GM18951 (cell line): ENCODE measurements at regions not wholly inside any gene's neighbourhood (a gene's known extent, or its start where the extent isn't known, plus 50 kb on each side); places are given as distances from the start of the nearest gene placed in this dataset.
"Not testable (repeated sequence)": the region's sequence is repeated elsewhere in the genome, so short reads cannot be mapped to it uniquely, and the experiment has no call there.

Source experiments
- POLR2A ChIP-seq: IDR thresholded peaks from 4 replicates; pipeline ENCODE4 v1.6.1; 2011; ENCODE audit warnings: mild to moderate bottlenecking; ENCODE audit not compliant: insufficient read length, insufficient read depth; ENCODE audit errors: extremely low read depth
- in situ Hi-C: fragments of 300-500 bp; cut with MboI; formaldehyde crosslinking; loops from one replicate; pipeline ENCODE4 v1.12.0; 2022; ENCODE audit warnings: low sequenced_read_pairs, mixed read lengths, inconsistent platforms; ENCODE audit not compliant: unreplicated experiment

DNA sequence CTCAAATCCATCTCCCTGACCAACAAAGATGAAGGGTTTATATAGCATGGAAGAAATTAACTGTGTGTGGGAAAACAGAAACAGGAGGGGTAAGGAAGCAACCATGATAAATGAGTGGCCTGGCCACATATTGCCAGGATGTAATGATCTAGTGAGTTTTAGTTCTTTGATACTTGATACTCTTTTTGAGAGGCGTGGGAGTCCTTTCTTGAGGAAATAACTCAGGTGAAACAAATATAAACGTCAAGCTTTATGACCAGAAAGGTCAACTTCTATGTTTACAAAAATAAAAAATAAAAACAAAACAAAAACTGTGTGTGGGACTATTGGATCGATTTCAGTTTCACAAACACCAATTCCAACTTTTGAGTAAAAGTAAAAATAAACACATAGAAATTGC, 860.8 kb upstream of the B3GALT2 start:
- no peak for TF ChIP-seq POLR2A
- in situ Hi-C loops, result no loop called here

DNA sequence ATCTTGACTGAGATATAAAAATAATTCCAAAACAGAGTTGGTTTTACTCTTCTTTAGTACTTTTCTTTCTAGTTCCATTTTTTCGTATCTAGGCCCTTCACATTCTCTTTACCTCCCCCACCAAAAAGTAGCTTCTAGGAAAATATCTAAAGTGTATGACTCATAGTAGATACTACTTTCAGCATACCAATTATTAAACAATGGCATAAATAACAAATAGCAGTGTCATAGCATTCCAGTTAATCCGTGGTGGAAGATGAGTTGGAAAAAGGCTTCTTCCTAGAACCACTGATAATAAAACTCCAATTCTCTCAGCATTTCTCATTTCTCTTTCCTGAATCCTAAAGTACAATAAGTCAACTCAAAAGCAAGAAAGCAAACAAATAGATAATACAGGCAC, 859.0 kb upstream of the B3GALT2 start:
- in situ Hi-C loops, result no loop called here
- no peak for TF ChIP-seq POLR2A

DNA sequence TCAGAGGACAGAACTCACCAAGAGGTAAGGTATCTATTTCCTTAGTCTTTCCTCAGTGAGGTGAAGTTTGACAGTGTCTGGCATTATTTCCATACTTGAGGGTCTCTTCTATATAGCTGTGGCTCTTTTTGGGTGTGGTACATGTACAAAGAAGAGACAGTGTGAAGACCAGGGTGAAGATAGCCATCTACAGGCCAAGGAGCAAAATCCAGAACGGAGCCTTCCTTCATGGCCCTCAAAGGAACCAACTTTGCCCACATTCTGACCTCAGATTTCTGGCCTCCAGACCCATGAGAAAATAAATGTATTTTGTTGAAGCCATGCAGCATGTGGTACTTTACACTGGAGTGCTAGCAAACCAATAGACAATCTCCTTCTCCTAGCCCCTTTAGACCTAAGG, 858.5 kb upstream of the B3GALT2 start:
- in situ Hi-C loops, result no loop called here
- TF ChIP-seq POLR2A, result no peak

DNA sequence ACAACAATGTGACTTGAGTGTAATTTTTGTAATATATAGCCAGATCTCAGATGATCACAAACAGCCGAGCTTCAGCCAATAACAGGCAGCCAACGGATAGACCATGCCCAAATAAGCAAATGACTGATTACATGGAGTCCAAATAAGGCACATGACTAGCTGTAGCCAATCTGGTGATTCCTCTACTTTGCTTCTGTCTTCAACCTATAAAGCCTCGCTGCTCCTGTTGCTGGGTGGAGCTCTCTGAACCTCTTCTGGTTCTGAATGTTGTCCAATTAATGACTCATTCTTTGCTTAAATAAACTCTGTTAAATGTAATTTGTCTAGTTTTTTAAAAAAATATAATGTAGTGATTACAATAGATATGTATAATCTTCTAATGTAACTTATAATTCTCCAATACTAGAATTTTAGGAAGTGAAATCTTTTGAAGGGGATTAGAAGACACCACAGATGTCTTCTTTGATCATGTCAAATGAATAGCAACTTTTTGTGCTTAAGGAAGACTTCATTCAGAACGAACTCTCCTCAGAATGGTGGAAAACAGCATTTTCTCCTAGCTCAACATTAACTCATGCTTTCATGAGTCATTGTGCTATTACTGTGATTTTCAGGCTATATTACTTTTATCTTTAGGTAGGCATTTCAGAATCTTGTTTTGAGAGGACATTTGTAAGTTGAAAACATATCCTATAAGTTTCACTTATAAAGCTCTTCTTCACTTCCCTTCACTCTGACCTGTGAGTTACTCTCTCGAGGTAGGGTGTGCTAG, 857.8 kb upstream of the B3GALT2 start:
- no peak for TF ChIP-seq POLR2A
- in situ Hi-C loops, result no loop called here

DNA sequence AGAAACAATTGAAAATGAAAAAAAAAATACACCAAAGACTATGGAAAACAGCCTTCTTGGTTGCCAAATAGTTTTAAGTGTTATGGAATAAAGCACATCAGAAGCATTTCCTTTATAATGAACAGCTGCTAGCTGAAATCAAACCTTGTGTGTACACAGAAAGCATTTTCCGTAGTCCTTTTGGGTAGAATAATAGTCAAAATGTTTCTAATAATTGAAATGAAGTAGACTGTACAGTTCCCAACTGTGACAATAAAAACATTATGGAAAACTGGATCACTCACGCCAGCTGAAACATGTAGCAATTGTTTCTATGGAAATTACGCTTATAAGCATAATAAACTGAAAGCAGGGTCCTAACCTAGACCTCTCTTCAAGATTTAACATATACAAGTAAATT, 856.3 kb upstream of the B3GALT2 start:
- in situ Hi-C loops, result no loop called here
- no peak for TF ChIP-seq POLR2A

DNA sequence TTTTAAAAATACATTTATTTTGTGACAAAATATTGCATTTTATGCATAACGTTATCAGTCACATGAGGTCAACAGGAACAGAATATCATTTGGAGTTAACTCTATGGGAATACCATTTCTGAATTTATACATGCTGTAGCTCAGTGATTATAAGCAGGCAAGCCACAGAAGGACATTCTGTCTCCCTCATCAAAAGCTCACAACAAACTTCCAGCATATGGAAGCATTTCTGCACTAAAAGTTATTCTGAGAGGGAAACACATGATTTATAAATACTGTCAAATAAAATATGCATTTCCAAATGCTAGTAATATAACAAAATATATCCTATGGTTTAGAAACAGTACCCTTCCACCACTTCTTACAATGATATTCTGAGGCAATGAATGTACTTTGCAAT, 854.1 kb upstream of the B3GALT2 start:
- no peak for TF ChIP-seq POLR2A
- in situ Hi-C loops, result no loop called here

DNA sequence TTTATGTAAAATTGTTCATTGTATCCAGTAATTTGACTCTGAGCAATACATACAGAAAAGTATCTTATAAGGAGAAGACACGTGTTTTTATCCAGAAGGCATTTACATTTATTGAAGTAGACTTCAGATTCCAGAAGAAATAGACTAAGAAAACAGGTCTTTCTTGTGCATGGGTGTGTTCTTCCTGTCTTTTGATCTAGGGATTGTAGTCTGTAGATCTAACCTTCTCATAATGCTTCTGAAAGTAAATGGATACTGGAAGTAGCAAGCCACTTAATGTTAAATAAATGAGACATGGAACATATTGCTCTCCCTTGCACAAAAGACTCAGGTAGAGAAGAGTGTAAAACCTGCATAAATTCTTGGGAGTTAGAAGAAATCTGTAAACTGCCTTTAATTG, 853.2 kb upstream of the B3GALT2 start:
- in situ Hi-C loops, result no loop called here
- no peak for TF ChIP-seq POLR2A

DNA sequence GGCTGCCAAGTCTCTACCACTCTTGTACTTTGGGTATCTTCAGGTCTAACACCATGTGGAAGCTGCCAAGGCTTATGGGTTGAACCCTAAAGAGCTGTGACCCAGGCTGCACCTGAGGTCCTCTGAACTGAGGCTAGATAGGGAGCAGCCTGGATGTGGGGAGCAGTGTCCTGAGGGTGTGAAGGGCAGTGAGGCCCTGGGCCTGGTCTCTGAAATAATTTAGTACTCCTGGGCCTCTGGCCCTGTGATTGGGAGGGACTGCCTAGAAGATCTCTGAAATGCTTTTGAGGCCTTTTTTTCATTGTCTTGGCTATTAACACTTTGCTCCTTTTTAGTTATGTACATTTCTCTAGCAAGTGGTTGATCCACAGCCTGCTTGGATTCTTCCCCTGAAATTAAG, 847.2 kb upstream of the B3GALT2 start:
- TF ChIP-seq POLR2A, result no peak
- in situ Hi-C loops, result no loop called here

DNA sequence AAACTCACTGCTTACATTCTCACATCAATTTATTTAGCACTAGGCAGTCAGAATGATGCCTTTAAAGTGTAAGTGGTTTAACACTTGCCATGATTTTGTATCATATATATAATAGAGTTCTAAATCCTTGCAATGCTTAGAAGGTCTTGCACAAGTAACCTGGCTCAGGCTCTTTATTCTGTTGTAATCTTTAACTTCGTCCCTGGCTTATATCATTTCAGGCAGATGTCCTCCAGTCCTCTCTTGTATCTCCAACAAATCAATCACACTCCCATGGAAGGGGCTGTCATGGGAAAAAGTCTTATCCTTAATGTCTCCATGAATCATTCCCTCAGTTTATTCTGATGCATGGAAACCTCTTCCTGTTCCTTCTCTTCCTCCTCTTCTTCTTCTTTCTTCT, 841.6 kb upstream of the B3GALT2 start:
- in situ Hi-C loops, result no loop called here
- no peak for TF ChIP-seq POLR2A

DNA sequence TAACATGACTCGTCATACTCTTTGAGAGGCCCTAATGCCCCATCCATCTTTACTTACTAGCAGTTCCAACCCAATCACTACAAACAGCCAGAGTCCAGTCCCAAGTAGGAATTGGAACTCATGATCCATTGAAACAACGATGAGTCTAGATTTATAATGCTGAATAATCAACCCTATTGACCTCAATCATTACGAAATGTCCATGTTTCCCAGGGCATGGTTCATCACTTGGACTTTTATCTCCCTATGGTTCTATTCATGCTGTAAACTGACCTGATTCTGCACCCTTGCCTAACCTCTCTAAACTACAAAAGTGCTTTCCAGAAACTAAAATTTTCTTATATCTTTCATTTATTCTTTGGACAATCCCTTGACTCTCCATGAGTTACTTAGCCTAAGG, 840.0 kb upstream of the B3GALT2 start:
- in situ Hi-C loops, result no loop called here

DNA sequence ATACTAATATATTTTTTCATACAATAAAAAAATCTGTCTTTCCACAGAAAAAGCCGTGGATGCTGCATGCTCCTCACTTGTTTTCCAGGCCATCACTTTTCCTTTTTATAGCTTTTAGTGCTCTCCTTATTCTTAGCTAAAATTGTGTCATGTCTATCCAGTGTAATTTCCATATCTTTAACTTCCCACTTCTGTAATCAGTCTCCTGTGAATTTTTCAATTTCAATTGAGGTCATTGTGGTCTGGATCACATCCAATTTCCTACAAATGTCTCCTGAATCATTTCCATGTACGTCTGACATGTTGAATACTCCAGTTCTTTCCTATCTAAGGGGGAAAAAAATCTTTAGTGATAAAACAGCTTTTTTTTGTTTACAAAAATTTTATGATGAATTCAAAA, 838.2 kb upstream of the B3GALT2 start:
- TF ChIP-seq POLR2A, result no peak
- in situ Hi-C loops, result no loop called here

More for the DNA sequence above, 840.0 kb upstream of the B3GALT2 start:
- TF ChIP-seq POLR2A, result no peak

DNA sequence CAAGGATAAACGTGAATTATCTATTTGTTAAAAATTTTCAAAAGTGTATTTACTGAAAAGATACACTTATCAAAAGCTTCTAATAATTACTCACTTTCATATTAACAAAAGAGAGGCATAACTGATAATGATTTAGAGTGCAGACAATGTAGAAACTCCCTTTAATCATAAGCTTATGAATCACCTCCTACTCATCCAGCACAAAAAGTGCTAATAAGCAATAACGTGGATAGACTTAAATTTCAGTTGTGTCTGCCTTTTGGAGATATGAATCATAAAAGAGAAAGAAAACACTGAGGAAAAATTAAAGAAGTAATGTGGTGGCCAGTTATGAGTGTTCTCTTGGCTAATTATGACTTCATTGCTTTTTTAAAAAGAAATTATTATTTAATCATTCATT, 827.6 kb upstream of the B3GALT2 start:
- in situ Hi-C loops, result no loop called here
- TF ChIP-seq POLR2A, result no peak

DNA sequence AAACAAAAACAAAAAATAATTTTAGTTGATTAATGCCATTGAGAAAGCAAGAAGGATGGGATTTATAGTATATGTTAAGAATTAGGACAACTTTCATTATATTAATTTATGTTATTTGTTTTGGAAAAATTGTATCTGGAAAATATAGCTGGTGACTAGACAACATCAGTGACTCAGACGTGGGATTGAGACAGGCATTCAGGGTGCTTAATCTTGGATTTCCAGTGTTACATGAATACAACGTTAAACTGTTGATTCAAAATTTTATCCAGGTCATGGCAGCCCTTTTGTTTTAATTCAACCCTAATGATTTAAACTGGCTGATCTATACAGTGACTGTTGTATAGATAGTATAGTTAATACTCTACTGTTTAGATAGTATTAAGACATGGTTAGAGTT, 827.1 kb upstream of the B3GALT2 start:
- TF ChIP-seq POLR2A, result no peak
- in situ Hi-C loops, result no loop called here

DNA sequence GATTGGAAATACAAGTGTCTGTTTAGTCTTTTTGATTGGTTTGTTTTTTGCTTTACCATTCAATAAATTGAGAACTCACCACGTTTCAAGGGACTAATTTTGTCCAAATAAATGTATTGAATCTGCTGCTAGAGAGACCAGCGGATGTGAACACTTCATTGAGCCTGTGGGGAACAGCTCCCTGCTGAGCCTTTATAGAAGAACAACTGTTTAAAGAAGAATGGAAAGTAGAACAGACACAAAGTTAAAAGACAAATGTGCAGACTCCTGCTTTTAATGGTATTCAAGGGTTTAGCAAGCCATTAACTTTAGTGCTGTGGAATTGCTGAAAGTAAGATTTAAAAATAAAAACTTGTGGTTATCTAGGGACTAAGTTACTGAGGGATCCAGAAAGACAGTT, 817.7 kb upstream of the B3GALT2 start:
- no peak for TF ChIP-seq POLR2A
- in situ Hi-C loops, result no loop called here

DNA sequence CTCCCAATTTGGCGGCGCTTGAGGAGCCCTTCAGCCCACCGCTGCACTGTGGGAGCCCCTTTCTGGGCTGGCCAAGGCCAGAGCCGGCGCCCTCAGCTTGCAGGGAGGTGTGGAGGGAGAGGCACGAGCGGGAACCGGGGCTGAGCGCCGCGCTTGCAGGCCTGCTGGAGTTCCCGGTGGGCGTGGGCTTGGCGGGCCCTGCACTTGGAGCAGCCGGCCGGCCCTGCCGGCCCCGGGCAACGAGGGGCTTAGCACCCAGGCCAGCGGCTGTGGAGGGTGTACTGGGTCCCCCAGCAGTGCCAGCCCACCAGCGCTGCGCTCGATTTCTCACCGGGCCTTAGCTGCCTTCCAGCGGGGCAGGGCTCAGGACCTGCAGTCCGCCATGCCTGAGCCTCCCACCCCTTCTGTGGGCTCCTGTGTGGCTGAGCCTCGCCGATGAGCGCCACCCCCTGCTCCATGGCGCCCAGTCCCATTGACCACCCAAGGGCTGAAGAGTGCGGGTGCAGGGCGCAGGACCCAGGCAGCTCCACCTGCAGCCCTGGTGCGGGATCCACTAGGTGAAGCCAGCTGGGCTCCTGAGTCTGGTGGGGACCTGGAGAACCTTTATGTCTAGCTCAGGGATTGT, 815.4 kb upstream of the B3GALT2 start:
- in situ Hi-C loops, result not testable (repeated sequence)
